Epithelial cell of esophagus (primary cell): ENCODE measurements at regions not wholly inside any gene's neighbourhood (a gene's known extent, or its start where the extent isn't known, plus 50 kb on each side); places are given as distances from the start of the nearest gene placed in this dataset.

ENCODE experiments used
- DNase-seq: peaks from one replicate; pipeline ENCODE4 v3.0.0; 2010; ENCODE audit warnings: low read depth
- H3K4me3 ChIP-seq: 2 replicates; pipeline ENCODE4 v1.5.1; 2011; ENCODE audit warnings: mild to moderate bottlenecking, low read length, control low read depth
- CTCF ChIP-seq: IDR thresholded peaks from 2 replicates; pipeline ENCODE4 v1.5.1; 2011; ENCODE audit warnings: low read depth, mild to moderate bottlenecking, low read length, control low read depth, inconsistent platforms; ENCODE audit not compliant: insufficient read depth; ENCODE audit errors: missing control alignments

- no peak for DNase-seq
- TF ChIP-seq CTCF, result no peak
- no peak overlapping the region for H3K4me3 ChIP-seq
These were observed 273.3 kb upstream of the SEMA6A start for GRCh38 chr5:116847960-116848359.

GRCh38 chr5:116844015-116844414 lies 269.4 kb upstream of the SEMA6A start:
- TF ChIP-seq CTCF, result no peak

GRCh38 chr5:116842514-116842961 lies 267.9 kb upstream of the SEMA6A start:
- no peak for DNase-seq
- H3K4me3 ChIP-seq, result no peak overlapping the region
- TF ChIP-seq CTCF, result no peak

More at GRCh38 chr5:116844015-116844414, 269.4 kb upstream of the SEMA6A start:
- no peak for DNase-seq
- no peak overlapping the region for H3K4me3 ChIP-seq

GRCh38 chr5:116841734-116842133 lies 267.1 kb upstream of the SEMA6A start:
- no peak overlapping the region for H3K4me3 ChIP-seq
- no peak for DNase-seq
- TF ChIP-seq CTCF, result no peak

GRCh38 chr5:116838011-116838536 lies 263.5 kb upstream of the SEMA6A start:
- H3K4me3 ChIP-seq, result no peak overlapping the region
- TF ChIP-seq CTCF, result no peak
- DNase-seq, result no peak

GRCh38 chr5:116834796-116835515 lies 260.3 kb upstream of the SEMA6A start:
- TF ChIP-seq CTCF, result no peak
- no peak overlapping the region for H3K4me3 ChIP-seq
- DNase-seq, result no peak

GRCh38 chr5:116830079-116830478 lies 255.5 kb upstream of the SEMA6A start:
- no peak for TF ChIP-seq CTCF
- DNase-seq, result no peak
- H3K4me3 ChIP-seq, result no peak overlapping the region
